Fibroblast of the aortic adventitia (primary cell): ENCODE measurements at regions not wholly inside any gene's neighbourhood (a gene's known extent, or its start where the extent isn't known, plus 50 kb on each side); places are given as distances from the start of the nearest gene placed in this dataset.
"Not testable (repeated sequence)": the region's sequence is repeated elsewhere in the genome, so short reads cannot be mapped to it uniquely, and the experiment has no call there.

Source experiments
- DNase-seq: peaks from one replicate; pipeline ENCODE4 v3.0.0-alpha.2; 2010; ENCODE audit warnings: low read depth
- H3K4me3 ChIP-seq: 2 replicates; pipeline ENCODE4 v1.5.1; 2011; ENCODE audit warnings: low read depth, mild to moderate bottlenecking, control low read depth, low read length, moderate library complexity
- CTCF ChIP-seq: IDR thresholded peaks from 2 replicates; pipeline ENCODE4 v1.5.1; 2011; ENCODE audit warnings: mild to moderate bottlenecking, low read length, control low read depth, inconsistent platforms; ENCODE audit not compliant: insufficient read depth

GRCh38 chr4:173735049-173735448 is 205.0 kb upstream of the HAND2 start:
- DNase-seq, result peak; percentile 81
- no peak overlapping the region for H3K4me3 ChIP-seq
- TF ChIP-seq CTCF, result no peak

GRCh38 chr4:173731257-173731656 is 201.2 kb upstream of the HAND2 start:
- no peak for DNase-seq
- TF ChIP-seq CTCF, result no peak
- no peak overlapping the region for H3K4me3 ChIP-seq

- TF ChIP-seq CTCF, result no peak
- H3K4me3 ChIP-seq, result no peak overlapping the region
- DNase-seq, result no peak
Observed at GRCh38 chr4:173722075-173722474, 192.0 kb upstream of the HAND2 start.

GRCh38 chr4:173718504-173718903 is 188.5 kb upstream of the HAND2 start:
- DNase-seq, H3K4me3 ChIP-seq: not testable (repeated sequence)

GRCh38 chr4:173717581-173717980 is 187.6 kb upstream of the HAND2 start:
- TF ChIP-seq CTCF, result no peak
- DNase-seq, result no peak
- H3K4me3 ChIP-seq, result no peak overlapping the region

GRCh38 chr4:173714456-173714855 is 184.4 kb upstream of the HAND2 start:
- peak; percentile 73 for DNase-seq
- no peak overlapping the region for H3K4me3 ChIP-seq
- TF ChIP-seq CTCF, result no peak

GRCh38 chr4:173713026-173713425 is 183.0 kb upstream of the HAND2 start:
- no peak overlapping the region for H3K4me3 ChIP-seq
- DNase-seq, result no peak
- TF ChIP-seq CTCF, result no peak
